ENCODE measurements at regions not wholly inside any gene's neighbourhood (a gene's known extent, or its start where the extent isn't known, plus 50 kb on each side); places are given as distances from the start of the nearest gene placed in this dataset.

DNA sequence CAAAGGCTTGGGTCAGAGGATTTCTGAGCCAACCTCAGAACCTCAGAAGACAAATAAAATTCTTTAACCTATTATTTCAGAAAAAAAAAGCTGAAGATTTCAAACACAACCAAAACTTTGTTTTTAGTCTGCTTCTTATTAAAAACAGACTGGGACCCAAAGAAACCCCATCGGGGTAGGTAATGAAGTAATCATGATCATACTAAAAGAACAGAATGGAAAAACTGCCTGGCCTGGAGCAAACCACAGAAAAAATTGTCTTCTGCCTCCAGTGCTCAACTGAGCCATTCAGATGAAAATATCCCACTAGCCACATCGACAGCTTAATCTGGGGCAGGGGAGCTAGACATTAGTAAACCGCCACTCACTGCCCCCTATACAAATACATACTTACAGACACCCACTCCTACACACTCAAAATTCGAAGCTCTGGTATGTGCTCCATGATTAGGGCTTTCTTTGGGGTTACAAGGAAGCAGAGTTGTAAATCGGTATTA lies 76.5 kb downstream of the SDC1 start:
- Histone ChIP-seq H4K5ac (ENCODE audit: insufficient read length, low read depth, low read length) (no peak overlapping the region), H2BK12ac (ENCODE audit: low read depth, low read length) (no peak overlapping the region), H3K23me2 (ENCODE audit: low read depth, low read length) (no peaks in the 10 kb centered on the region), H3K36me3 (ENCODE audit: control insufficient read depth in 2 of 4, insufficient read depth in 4 of 4, low read length in 3 of 4) (no peaks in the 10 kb centered on the region), H3K79me2 (ENCODE audit: control insufficient read depth in 1 of 2, insufficient read depth in 2 of 2, low read length in 2 of 2) (no peaks in the 10 kb centered on the region), H3K18ac (ENCODE audit: extremely low read depth, low read length) (no peak overlapping the region; the same call in 1 of the 2 replicates), H2AK5ac (ENCODE audit: low read depth, low read length) (no peak overlapping the region), H3K23ac (ENCODE audit: insufficient read length) (no peak overlapping the region), H3K4me1 (replicated peaks in 1 of 4; ENCODE audit: control insufficient read depth in 3 of 4, insufficient read depth in 4 of 4, low read length in 3 of 4) (peaks cover 0 to 19% (median 9%) of the 10 kb centered on the region in 4 experiments; a peak in 6 of 7 replicates), H2BK20ac (ENCODE audit: low read length) (no peak overlapping the region), H3K9me3 (ENCODE audit: insufficient read depth in 2 of 2, low read depth in 1 of 2, low read length in 1 of 2) (no peaks in the 10 kb centered on the region), H2BK120ac (replicated peaks; ENCODE audit: low read depth, low read length) (no peak overlapping the region), H3K4ac (replicated peaks; ENCODE audit: insufficient read length, low read depth, low read length) (peak overlapping the region; percentile 8), H2AFZ (ENCODE audit: low read length) (peak overlapping the region; percentile 43; the same call in 1 of the 2 replicates), H3K56ac (replicated peaks; ENCODE audit: insufficient read length, low read depth, low read length) (no peak overlapping the region), H3K9ac (replicated peaks in 1 of 4; ENCODE audit: extremely low read depth in 1 of 4, low read depth in 3 of 4, low read length in 3 of 4) (no peak overlapping the region), H2BK15ac (ENCODE audit: low read length) (no peak overlapping the region), H2BK5ac (ENCODE audit: low read depth, low read length) (no peak overlapping the region), H3K4me2 (ENCODE audit: insufficient read depth in 1 of 2, low read depth in 2 of 2, low read length in 2 of 2) (peak overlapping the region; percentile 7 to 29), H4K8ac (ENCODE audit: extremely low read depth, insufficient read depth, low read length) (no peak overlapping the region), H3K14ac (ENCODE audit: insufficient read length) (no peak overlapping the region), H4K20me1 (replicated peaks in 1 of 2; ENCODE audit: control insufficient read depth in 1 of 2, insufficient read depth in 2 of 2, low read length in 2 of 2) (no peaks in the 10 kb centered on the region), H3K27me3 (replicated peaks in 1 of 4; ENCODE audit: control insufficient read depth in 3 of 4, extremely low read depth in 1 of 4, insufficient read depth in 3 of 4, low read length in 3 of 4) (no peaks in the 10 kb centered on the region), H3K79me1 (ENCODE audit: low read depth, low read length) (no peaks in the 10 kb centered on the region), H3K27ac (ENCODE audit: low read depth, low read length) (no peak overlapping the region), H3K4me3 (ENCODE audit: extremely low read depth in 1 of 4, insufficient read depth in 2 of 4, low read depth in 3 of 4, low read length in 4 of 4) (no peak overlapping the region), H4K91ac (replicated peaks; ENCODE audit: insufficient read length, low read length) (no peak overlapping the region)
- FAIRE-seq, result no peak
- ChIA-PET CTCF (ENCODE audit: partially characterized antibody) (interaction anchor here (0.6 to 1.5 kb wide), 8 partner anchors 10 to 360 kb away, joined by 3 to 12 read pairs (median 4); partner anchors contain the start of gene SDC1), POLR2A (ENCODE audit: partially characterized antibody) (interaction anchor here (0.7 to 1.1 kb wide), 3 partner anchors 11 to 42 kb away, joined by 3 read pairs; no protein-coding TSS in a partner anchor)
- DNase-seq (ENCODE audit: low read depth in 1 of 2, low spot score in 2 of 2), result no peak
- 55% methylated on average over 5 of the region's 5 CpGs; no CpG with 5 or more reads in 1 of the 2 experiments for WGBS, 2 experiments (ENCODE audit: extremely low coverage in 1 of 2, insufficient coverage in 1 of 2, insufficient read length in 1 of 2, insufficient replicate concordance in 2 of 2, low coverage in 1 of 2, low lambda C conversion rate in 2 of 2, missing lambda C conversion rate in 1 of 2)
